Progenitor cell of endocrine pancreas (in vitro differentiated cells): ENCODE measurements at regions not wholly inside any gene's neighbourhood (a gene's known extent, or its start where the extent isn't known, plus 50 kb on each side); places are given as distances from the start of the nearest gene placed in this dataset.

Source experiments
- DNase-seq: peaks from one replicate; pipeline ENCODE4 v3.0.0; 2021; ENCODE audit warnings: low spot score; ENCODE audit not compliant: unreplicated experiment
- H3K27ac Mint-ChIP-seq: 2 replicates; pipeline ENCODE4 v1.8.0; 2021; ENCODE audit warnings: mild to moderate bottlenecking, moderate library complexity, mixed read lengths
- H3K27me3 Mint-ChIP-seq: 2 replicates; pipeline ENCODE4 v1.8.0; 2021; ENCODE audit warnings: mixed read lengths
- H3K36me3 Mint-ChIP-seq: 2 replicates; pipeline ENCODE4 v1.8.0; 2022; ENCODE audit warnings: mixed read lengths; ENCODE audit not compliant: insufficient read depth
- H3K4me1 Mint-ChIP-seq: 2 replicates; pipeline ENCODE4 v1.8.0; 2021; ENCODE audit warnings: low read depth, mixed read lengths
- H3K4me3 Mint-ChIP-seq: 2 replicates; pipeline ENCODE4 v1.8.0; 2021; ENCODE audit warnings: low read depth, mild to moderate bottlenecking, moderate library complexity, mixed read lengths
- H3K9me3 Mint-ChIP-seq: 2 replicates; pipeline ENCODE4 v1.8.0; 2021; ENCODE audit warnings: low read depth, mixed read lengths
- CTCF ChIP-seq: fragments of 200-600 bp; sonication (generic); IDR thresholded peaks from one replicate; pipeline ENCODE4 v1.5.0; 2021; ENCODE audit warnings: antibody characterized with exemption, mild to moderate bottlenecking; ENCODE audit not compliant: unreplicated experiment

GRCh38 chr3:163684651-163685050, 1393.6 kb downstream of the SI start:
- TF ChIP-seq CTCF = no peak
- Mint-ChIP-seq H3K36me3 (peaks cover 2% of the 10 kb centered on the region), H3K4me1 (no peaks in the 10 kb centered on the region), H3K27me3 (no peaks in the 10 kb centered on the region), H3K4me3 (no peak overlapping the region), H3K9me3 (peaks cover 8% of the 10 kb centered on the region), H3K27ac (no peak overlapping the region)
- DNase-seq = no peak

- Mint-ChIP-seq H3K4me3 (no peak overlapping the region), H3K4me1 (no peaks in the 10 kb centered on the region), H3K27ac (no peak overlapping the region), H3K9me3 (peaks cover 6% of the 10 kb centered on the region), H3K36me3 (no peaks in the 10 kb centered on the region), H3K27me3 (no peaks in the 10 kb centered on the region)
- TF ChIP-seq CTCF = no peak
- DNase-seq = no peak
Observed at GRCh38 chr3:163672954-163673353, 1405.3 kb downstream of the SI start.

- TF ChIP-seq CTCF = no peak
- no peaks in the 10 kb centered on the region for H3K4me1 Mint-ChIP-seq
- H3K27me3 Mint-ChIP-seq = no peaks in the 10 kb centered on the region
- no peak overlapping the region for H3K4me3 Mint-ChIP-seq
- H3K27ac Mint-ChIP-seq = no peak overlapping the region
- H3K9me3 Mint-ChIP-seq = peaks cover 14% of the 10 kb centered on the region
- no peaks in the 10 kb centered on the region for H3K36me3 Mint-ChIP-seq
- no peak for DNase-seq
Observed at GRCh38 chr3:163671201-163671600, 1407.1 kb downstream of the SI start.

- TF ChIP-seq CTCF = no peak
- H3K4me1 Mint-ChIP-seq = no peaks in the 10 kb centered on the region
- H3K4me3 Mint-ChIP-seq = no peak overlapping the region
- no peak for DNase-seq
- H3K27ac Mint-ChIP-seq = no peak overlapping the region
- no peaks in the 10 kb centered on the region for H3K27me3 Mint-ChIP-seq
- no peaks in the 10 kb centered on the region for H3K36me3 Mint-ChIP-seq
- H3K9me3 Mint-ChIP-seq = peaks cover 12% of the 10 kb centered on the region
Observed at GRCh38 chr3:163664466-163664865, 1413.8 kb downstream of the SI start.

GRCh38 chr3:163657088-163657487, 1421.2 kb downstream of the SI start:
- Mint-ChIP-seq H3K36me3 (no peaks in the 10 kb centered on the region), H3K27ac (no peak overlapping the region), H3K9me3 (no peaks in the 10 kb centered on the region), H3K4me3 (no peak overlapping the region), H3K4me1 (no peaks in the 10 kb centered on the region), H3K27me3 (no peaks in the 10 kb centered on the region)
- DNase-seq = no peak
- no peak for TF ChIP-seq CTCF

- H3K4me1 Mint-ChIP-seq = no peaks in the 10 kb centered on the region
- H3K27me3 Mint-ChIP-seq = no peaks in the 10 kb centered on the region
- H3K27ac Mint-ChIP-seq = no peak overlapping the region
- no peak for TF ChIP-seq CTCF
- no peaks in the 10 kb centered on the region for H3K36me3 Mint-ChIP-seq
- no peaks in the 10 kb centered on the region for H3K9me3 Mint-ChIP-seq
- H3K4me3 Mint-ChIP-seq = no peak overlapping the region
- no peak for DNase-seq
Observed at GRCh38 chr3:163655021-163655420, 1423.3 kb downstream of the SI start.
